Activated CD8-positive, alpha-beta T cell treated with anti-CD3 and anti-CD28 coated beads for 36 hours (primary cell): ENCODE measurements at regions not wholly inside any gene's neighbourhood (a gene's known extent, or its start where the extent isn't known, plus 50 kb on each side); places are given as distances from the start of the nearest gene placed in this dataset.

ENCODE experiments used
- ATAC-seq: fragments of 200-7000 bp; cut with Tn5 transposase; one replicate; pipeline ENCODE4 v1.10.0; 2021; ENCODE audit warnings: mild to moderate bottlenecking, moderate library complexity
- CTCF ChIA-PET: fragments of 350-600 bp; sonication (Branson Sonifier 250); formaldehyde crosslinking; loops from one replicate; lab custom pipeline; 2021; ENCODE audit warnings: antibody characterized with exemption; lab: Charles Lee
- POLR2A ChIA-PET: fragments of 350-600 bp; sonication (Branson Sonifier 250); formaldehyde crosslinking; loops from one replicate; lab custom pipeline; 2021; ENCODE audit warnings: antibody characterized with exemption; lab: Charles Lee
- DNase-seq: peaks from one replicate; pipeline ENCODE4 v3.0.0-alpha.2; 2020
- H3K27ac Mint-ChIP-seq: one replicate; pipeline ENCODE4 v1.8.0; 2021; ENCODE audit warnings: mild to moderate bottlenecking, mixed read lengths
- H3K27me3 Mint-ChIP-seq: one replicate; pipeline ENCODE4 v1.8.0; 2021; ENCODE audit warnings: mixed read lengths
- H3K36me3 Mint-ChIP-seq: one replicate; pipeline ENCODE4 v1.8.0; 2021; ENCODE audit warnings: low read depth, mixed read lengths
- H3K4me1 Mint-ChIP-seq: one replicate; pipeline ENCODE4 v1.8.0; 2021; ENCODE audit warnings: low read depth, mixed read lengths
- H3K4me3 Mint-ChIP-seq: one replicate; pipeline ENCODE4 v1.8.0; 2021; ENCODE audit warnings: mild to moderate bottlenecking, moderate library complexity, mixed read lengths
- H3K9me3 Mint-ChIP-seq: one replicate; pipeline ENCODE4 v1.8.0; 2021; ENCODE audit warnings: mixed read lengths
- CTCF ChIP-seq: fragments of 200-600 bp; IDR thresholded peaks from one replicate; pipeline ENCODE4 v1.8.0; 2022; ENCODE audit warnings: antibody characterized with exemption, mild to moderate bottlenecking
- intact Hi-C: fragments of 100-400 bp; cut with micrococcal nuclease; formaldehyde crosslinking; loops from one replicate; pipeline ENCODE4 v1.10.0; 2022

DNA sequence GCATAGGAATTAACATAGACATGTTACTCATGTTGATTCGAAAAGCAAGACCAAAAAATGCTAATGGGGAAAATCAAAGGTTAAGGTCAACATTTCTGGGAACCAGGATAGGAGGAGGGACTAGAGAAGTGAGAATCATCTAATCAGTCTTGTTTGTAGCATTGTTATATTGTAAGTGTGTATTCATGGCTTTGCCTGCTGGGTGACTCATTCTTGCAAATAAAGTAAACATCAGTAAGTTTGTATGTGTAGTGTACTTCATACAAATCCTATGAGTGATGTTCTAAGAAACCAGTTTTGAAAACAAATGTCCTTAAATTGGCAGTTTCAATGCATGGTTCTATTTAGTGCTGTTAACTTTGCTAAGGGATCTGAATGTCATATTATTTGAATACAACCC is 79.0 kb upstream of the TMEM252 start:
- ChIA-PET CTCF (no interaction called here), POLR2A (no interaction called here)
- Mint-ChIP-seq H3K27ac (no peak overlapping the region), H3K4me3 (no peak overlapping the region), H3K9me3 (no peaks in the 10 kb centered on the region), H3K36me3 (no peaks in the 10 kb centered on the region), H3K27me3 (peaks cover 8% of the 10 kb centered on the region), H3K4me1 (no peaks in the 10 kb centered on the region)
- DNase-seq (no peak), ATAC-seq (no peak)
- intact Hi-C loops = no loop called here
- TF ChIP-seq CTCF = no peak

- Mint-ChIP-seq H3K27me3 (peaks cover 14% of the 10 kb centered on the region), H3K4me3 (no peak overlapping the region), H3K27ac (no peak overlapping the region), H3K4me1 (no peaks in the 10 kb centered on the region), H3K36me3 (no peaks in the 10 kb centered on the region), H3K9me3 (no peaks in the 10 kb centered on the region)
- ChIA-PET POLR2A (no interaction called here), CTCF (no interaction called here)
- no peak for DNase-seq
- ATAC-seq = no peak
- no peak for TF ChIP-seq CTCF
- intact Hi-C loops = no loop called here
Measured at GRCh38 chr9:68625559-68625958, 79.5 kb upstream of the PIP5K1B start.

GRCh38 chr9:68626526-68626925 is 78.5 kb upstream of the PIP5K1B start:
- no peak overlapping the region for H3K4me3 Mint-ChIP-seq
- peaks cover 14% of the 10 kb centered on the region for H3K27me3 Mint-ChIP-seq
- CTCF ChIA-PET = no interaction called here
- POLR2A ChIA-PET = no interaction called here
- no peak for TF ChIP-seq CTCF
- DNase-seq = no peak
- no peaks in the 10 kb centered on the region for H3K4me1 Mint-ChIP-seq
- intact Hi-C loops = no loop called here
- ATAC-seq = no peak
- no peaks in the 10 kb centered on the region for H3K36me3 Mint-ChIP-seq
- H3K9me3 Mint-ChIP-seq = no peaks in the 10 kb centered on the region
- H3K27ac Mint-ChIP-seq = no peak overlapping the region

DNA sequence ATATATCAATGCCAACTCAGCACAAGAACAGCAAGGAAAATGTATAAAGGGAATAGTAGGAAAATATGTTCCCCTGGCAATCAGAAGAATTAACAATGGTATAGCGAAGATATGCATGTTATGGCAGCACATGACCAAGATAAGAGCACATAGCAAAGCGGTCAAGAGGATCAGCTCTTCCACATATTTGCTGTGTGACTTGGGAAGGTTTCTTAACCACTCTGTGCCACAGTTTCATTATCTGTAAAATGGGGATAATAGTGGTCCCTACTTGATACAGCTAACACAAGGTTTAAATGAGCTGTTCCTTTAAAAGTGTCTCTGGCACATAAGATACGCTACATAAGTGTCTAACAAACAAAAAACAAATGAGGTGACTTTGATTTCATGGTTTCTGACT is 77.9 kb upstream of the PIP5K1B start:
- Mint-ChIP-seq H3K4me1 (no peaks in the 10 kb centered on the region), H3K4me3 (no peak overlapping the region), H3K27ac (no peak overlapping the region), H3K27me3 (peaks cover 14% of the 10 kb centered on the region), H3K36me3 (no peaks in the 10 kb centered on the region), H3K9me3 (no peaks in the 10 kb centered on the region)
- DNase-seq = no peak
- POLR2A ChIA-PET = no interaction called here
- no peak for ATAC-seq
- CTCF ChIA-PET = no interaction called here
- no peak for TF ChIP-seq CTCF
- intact Hi-C loops = no loop called here

DNA sequence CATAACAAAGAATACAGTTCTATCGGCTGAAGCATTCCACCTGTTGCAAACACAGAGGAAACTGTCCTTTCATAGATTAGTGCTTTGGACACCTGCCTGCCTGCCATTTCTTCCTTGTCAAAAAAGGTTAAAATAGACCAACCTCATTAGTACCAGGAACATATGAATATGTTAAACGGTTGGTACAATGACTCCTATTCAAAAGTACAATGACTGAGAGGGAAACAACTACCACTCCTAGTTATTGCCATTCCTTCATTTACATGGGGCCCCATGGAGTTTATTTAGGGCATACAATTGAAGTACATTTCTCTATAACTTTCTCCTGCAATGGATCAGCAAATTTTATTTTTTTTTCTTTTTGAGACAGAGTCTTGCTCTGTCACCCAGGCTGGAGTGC is 77.4 kb upstream of the PIP5K1B start:
- CTCF ChIA-PET = no interaction called here
- ATAC-seq = no peak
- no peak for DNase-seq
- POLR2A ChIA-PET = no interaction called here
- H3K36me3 Mint-ChIP-seq = no peaks in the 10 kb centered on the region
- peaks cover 14% of the 10 kb centered on the region for H3K27me3 Mint-ChIP-seq
- TF ChIP-seq CTCF = no peak
- intact Hi-C loops = no loop called here
- H3K27ac Mint-ChIP-seq = no peak overlapping the region
- H3K4me3 Mint-ChIP-seq = no peak overlapping the region
- no peaks in the 10 kb centered on the region for H3K9me3 Mint-ChIP-seq
- no peaks in the 10 kb centered on the region for H3K4me1 Mint-ChIP-seq
